OCI-LY1 (cell line): ENCODE measurements at regions not wholly inside any gene's neighbourhood (a gene's known extent, or its start where the extent isn't known, plus 50 kb on each side); places are given as distances from the start of the nearest gene placed in this dataset.

Experiments
- H2AFZ ChIP-seq: fragments of 200-600 bp; sonication (generic), shearing (Covaris generic); 2 replicates; pipeline ENCODE4 v1.6.0; 2014; ENCODE audit warnings: antibody characterized with exemption, mild to moderate bottlenecking, low read length
- H3F3A ChIP-seq: fragments of 200-600 bp; sonication (generic), shearing (Covaris generic); 2 replicates; pipeline ENCODE4 v1.6.0; 2014; ENCODE audit warnings: mild to moderate bottlenecking, antibody characterized with exemption, low read length, moderate library complexity; ENCODE audit not compliant: insufficient read depth
- H3K27ac ChIP-seq: fragments of 200-600 bp; sonication (generic); 2 replicates; pipeline ENCODE4 v1.5.1; 2014; ENCODE audit warnings: low read length, mixed run types, mild to moderate bottlenecking, low read depth; ENCODE audit not compliant: poor library complexity, severe bottlenecking
- H3K27me3 ChIP-seq: fragments of 200-600 bp; sonication (generic); 2 replicates; pipeline ENCODE4 v1.6.0; 2014; ENCODE audit warnings: antibody characterized with exemption, mild to moderate bottlenecking, low read length, moderate library complexity; ENCODE audit not compliant: insufficient read depth
- H3K36me3 ChIP-seq: fragments of 200-600 bp; sonication (generic); 2 replicates; pipeline ENCODE4 v1.6.1; 2014; ENCODE audit warnings: mild to moderate bottlenecking, antibody characterized with exemption, low read length, moderate library complexity, mixed read lengths; ENCODE audit not compliant: insufficient read depth
- H3K4me1 ChIP-seq: fragments of 200-600 bp; sonication (generic); 2 replicates; pipeline ENCODE4 v1.5.1; 2014; ENCODE audit warnings: mild to moderate bottlenecking, low read length, moderate library complexity; ENCODE audit not compliant: insufficient read depth, severe bottlenecking
- H3K4me2 ChIP-seq: fragments of 200-600 bp; sonication (generic), shearing (Covaris generic); 2 replicates; pipeline ENCODE4 v1.6.1; 2014; ENCODE audit warnings: low read length
- H3K4me3 ChIP-seq: fragments of 200-600 bp; sonication (generic); 2 replicates; pipeline ENCODE4 v1.5.1; 2014; ENCODE audit warnings: low read length, low read depth, mild to moderate bottlenecking, mixed read lengths; ENCODE audit not compliant: poor library complexity, severe bottlenecking
- H3K79me2 ChIP-seq: fragments of 200-600 bp; shearing (Covaris generic); 2 replicates; pipeline ENCODE4 v1.6.1; 2016; ENCODE audit warnings: mixed run types, low read length, mixed read lengths; ENCODE audit not compliant: insufficient read depth
- H3K9ac ChIP-seq: fragments of 200-600 bp; sonication (generic), shearing (Covaris generic); 2 replicates; pipeline ENCODE4 v1.6.1; 2014; ENCODE audit warnings: mild to moderate bottlenecking, low read length, mixed read lengths
- H3K9me2 ChIP-seq: fragments of 200-600 bp; sonication (generic), shearing (Covaris generic); 2 replicates; pipeline ENCODE4 v1.6.1; 2014; ENCODE audit warnings: low read depth, mild to moderate bottlenecking, low read length, mixed read lengths
- H3K9me3 ChIP-seq: fragments of 200-600 bp; shearing (Covaris generic); 2 replicates; pipeline ENCODE4 v1.6.1; 2014; ENCODE audit warnings: low read length, mixed read lengths
- H4K20me1 ChIP-seq: fragments of 200-600 bp; sonication (generic), shearing (Covaris generic); 2 replicates; pipeline ENCODE4 v1.6.0; 2016; ENCODE audit warnings: mild to moderate bottlenecking, low read length; ENCODE audit not compliant: insufficient read depth
- EZH2 ChIP-seq: fragments of 200-600 bp; sonication (generic), shearing (Covaris generic); IDR thresholded peaks from 2 replicates; pipeline ENCODE4 v1.8.0; 2017; ENCODE audit warnings: borderline replicate concordance, mixed run types, mild to moderate bottlenecking, antibody characterized with exemption, low read length, moderate library complexity, mixed read lengths
- TF ChIP-seq, protein P1 (sequence below): fragments of 200-600 bp; sonication (generic), shearing (Covaris generic); IDR thresholded peaks from 2 replicates; pipeline ENCODE4 v1.5.1; 2017; ENCODE audit warnings: mild to moderate bottlenecking, antibody characterized with exemption, low read length, moderate library complexity, mixed read lengths

DNA sequence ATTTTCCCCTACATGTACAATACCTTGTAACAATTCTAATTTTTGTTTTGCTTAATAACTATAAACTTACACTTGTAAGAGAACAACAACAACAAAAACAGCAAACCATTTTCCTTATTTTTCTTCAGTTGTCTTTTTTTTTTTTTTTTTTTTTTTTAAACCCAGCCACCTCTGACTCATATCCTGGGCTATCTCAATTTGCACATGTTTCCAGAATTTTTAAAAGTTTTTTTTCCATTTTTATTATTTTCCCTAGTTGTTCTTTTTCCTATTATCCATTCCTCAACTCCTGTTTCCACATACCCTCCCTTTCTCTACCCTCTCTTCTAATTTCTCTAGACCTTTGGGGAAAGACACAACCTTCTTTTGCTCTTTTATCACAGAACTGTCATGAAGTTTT is 112.5 kb downstream of the EFEMP1 start:
- Histone ChIP-seq H3K4me2 (no peak overlapping the region), H2AFZ (no peak overlapping the region), H4K20me1 (no peaks in the 10 kb centered on the region), H3K9me2 (no peaks in the 10 kb centered on the region), H3K9ac (no peak overlapping the region), H3K27me3 (no peaks in the 10 kb centered on the region), H3K4me1 (no peaks in the 10 kb centered on the region), H3K9me3 (no peaks in the 10 kb centered on the region), H3K36me3 (no peaks in the 10 kb centered on the region), H3K79me2 (no peaks in the 10 kb centered on the region), H3K27ac (no peak overlapping the region), H3F3A (no peaks in the 10 kb centered on the region), H3K4me3 (no peak overlapping the region)
- no peak for TF ChIP-seq EZH2
- TF ChIP-seq, protein P1, sequence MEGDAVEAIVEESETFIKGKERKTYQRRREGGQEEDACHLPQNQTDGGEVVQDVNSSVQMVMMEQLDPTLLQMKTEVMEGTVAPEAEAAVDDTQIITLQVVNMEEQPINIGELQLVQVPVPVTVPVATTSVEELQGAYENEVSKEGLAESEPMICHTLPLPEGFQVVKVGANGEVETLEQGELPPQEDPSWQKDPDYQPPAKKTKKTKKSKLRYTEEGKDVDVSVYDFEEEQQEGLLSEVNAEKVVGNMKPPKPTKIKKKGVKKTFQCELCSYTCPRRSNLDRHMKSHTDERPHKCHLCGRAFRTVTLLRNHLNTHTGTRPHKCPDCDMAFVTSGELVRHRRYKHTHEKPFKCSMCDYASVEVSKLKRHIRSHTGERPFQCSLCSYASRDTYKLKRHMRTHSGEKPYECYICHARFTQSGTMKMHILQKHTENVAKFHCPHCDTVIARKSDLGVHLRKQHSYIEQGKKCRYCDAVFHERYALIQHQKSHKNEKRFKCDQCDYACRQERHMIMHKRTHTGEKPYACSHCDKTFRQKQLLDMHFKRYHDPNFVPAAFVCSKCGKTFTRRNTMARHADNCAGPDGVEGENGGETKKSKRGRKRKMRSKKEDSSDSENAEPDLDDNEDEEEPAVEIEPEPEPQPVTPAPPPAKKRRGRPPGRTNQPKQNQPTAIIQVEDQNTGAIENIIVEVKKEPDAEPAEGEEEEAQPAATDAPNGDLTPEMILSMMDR = no peak

DNA sequence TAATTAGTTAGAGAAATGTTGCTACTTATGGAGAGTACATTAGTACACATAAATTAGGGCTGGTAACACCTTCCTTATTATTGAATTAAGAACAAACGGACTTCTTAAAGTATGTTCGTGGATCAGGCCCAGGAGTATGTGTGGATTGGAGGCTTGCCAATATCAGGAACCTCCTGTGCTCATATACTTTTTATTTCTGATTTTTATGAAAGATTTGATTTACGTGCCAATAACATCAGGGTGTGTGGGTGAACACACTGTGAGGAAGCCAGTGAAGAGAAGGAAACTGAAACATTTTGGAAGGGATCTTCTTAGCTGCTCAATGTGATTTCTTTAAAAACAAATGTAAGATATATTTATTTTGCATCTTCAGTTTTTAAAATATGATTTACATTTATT is 113.0 kb downstream of the EFEMP1 start:
- Histone ChIP-seq H3F3A (no peaks in the 10 kb centered on the region), H3K9ac (no peak overlapping the region), H3K9me3 (no peaks in the 10 kb centered on the region), H3K79me2 (no peaks in the 10 kb centered on the region), H3K36me3 (no peaks in the 10 kb centered on the region), H4K20me1 (no peaks in the 10 kb centered on the region), H3K27me3 (no peaks in the 10 kb centered on the region), H3K9me2 (no peaks in the 10 kb centered on the region), H3K4me1 (no peaks in the 10 kb centered on the region), H3K4me2 (no peak overlapping the region), H2AFZ (no peak overlapping the region), H3K27ac (no peak overlapping the region), H3K4me3 (no peak overlapping the region)
- TF ChIP-seq EZH2 = no peak
- TF ChIP-seq, protein P1 = no peak

DNA sequence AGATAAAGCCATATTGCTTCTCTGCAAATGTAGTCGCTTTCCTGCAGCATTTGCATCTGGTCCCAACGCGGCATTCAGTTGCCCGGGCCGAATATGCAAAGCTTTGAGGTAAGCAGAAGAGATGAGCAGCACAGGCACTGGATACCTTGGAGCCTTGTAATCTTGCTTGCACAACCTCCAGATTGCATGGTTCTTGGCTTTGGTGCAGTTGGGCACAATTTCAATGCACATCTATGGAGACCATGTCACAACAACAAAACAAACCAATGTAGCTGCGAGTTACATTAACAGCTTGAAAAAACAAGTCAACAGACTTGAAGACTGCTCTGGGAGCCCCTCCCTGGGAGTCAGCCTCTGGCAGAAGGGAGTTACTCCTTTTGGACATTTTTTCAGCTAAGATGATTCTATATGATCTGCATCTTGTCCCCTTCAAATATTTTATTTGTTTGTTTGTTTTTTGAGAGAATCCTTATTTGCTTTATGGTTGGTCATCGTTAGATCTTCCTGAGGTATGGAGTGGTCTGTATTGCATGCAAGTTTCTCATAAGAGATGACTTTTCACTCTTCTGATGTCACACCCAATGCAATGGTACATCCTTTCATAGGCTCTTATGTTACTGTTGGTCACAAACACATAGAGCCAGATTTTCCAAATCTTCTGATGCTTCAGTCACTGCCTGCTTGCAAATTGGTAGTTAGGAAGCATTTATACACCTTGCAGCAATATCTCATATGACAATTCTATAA is 113.5 kb downstream of the EFEMP1 start:
- no peaks in the 10 kb centered on the region for H3K9me3 ChIP-seq
- no peaks in the 10 kb centered on the region for H3K79me2 ChIP-seq

More for the DNA sequence above, 113.5 kb downstream of the EFEMP1 start:
- Histone ChIP-seq H3K9me2 (no peaks in the 10 kb centered on the region), H3K27ac (no peak overlapping the region), H3F3A (no peaks in the 10 kb centered on the region), H3K4me2 (no peak overlapping the region), H3K27me3 (no peaks in the 10 kb centered on the region), H3K9ac (no peak overlapping the region), H2AFZ (no peak overlapping the region), H4K20me1 (no peaks in the 10 kb centered on the region), H3K36me3 (no peaks in the 10 kb centered on the region), H3K4me1 (no peaks in the 10 kb centered on the region), H3K4me3 (no peak overlapping the region)
- TF ChIP-seq, protein P1 = no peak
- no peak for TF ChIP-seq EZH2
